GM18907 (cell line): ENCODE measurements at regions not wholly inside any gene's neighbourhood (a gene's known extent, or its start where the extent isn't known, plus 50 kb on each side); places are given as distances from the start of the nearest gene placed in this dataset.
A peak's percentile ranks its signal among the peaks of the same experiment; 100 is the strongest.
"Not testable (repeated sequence)": the region's sequence is repeated elsewhere in the genome, so short reads cannot be mapped to it uniquely, and the experiment has no call there.

Experiments used
- ATAC-seq: cut with Tn5 transposase; IDR thresholded peaks from one replicate; pipeline ENCODE4 v1.9.1; 2021; ENCODE audit warnings: mild to moderate bottlenecking, moderate library complexity; ENCODE audit not compliant: unreplicated experiment

DNA sequence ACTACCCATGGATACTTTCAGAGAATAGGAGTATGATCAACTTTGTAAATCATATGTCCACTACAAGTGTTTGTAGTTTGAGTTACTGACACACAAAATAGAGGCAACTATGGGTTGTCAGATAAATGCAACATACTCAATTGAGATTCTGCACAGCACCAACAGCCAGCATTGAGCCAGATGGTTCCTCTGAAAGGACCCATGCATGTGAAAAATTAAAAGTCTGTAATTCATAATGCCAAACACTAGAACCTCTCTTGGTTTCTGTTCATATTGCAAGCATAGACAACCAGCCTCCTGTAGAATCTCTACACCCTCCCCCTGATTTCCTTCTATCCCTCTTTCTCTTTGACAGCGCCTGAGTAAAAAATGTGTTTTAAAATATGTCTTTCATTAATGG lies 831.0 kb downstream of the C12orf50 start:
- ATAC-seq: no peak

DNA sequence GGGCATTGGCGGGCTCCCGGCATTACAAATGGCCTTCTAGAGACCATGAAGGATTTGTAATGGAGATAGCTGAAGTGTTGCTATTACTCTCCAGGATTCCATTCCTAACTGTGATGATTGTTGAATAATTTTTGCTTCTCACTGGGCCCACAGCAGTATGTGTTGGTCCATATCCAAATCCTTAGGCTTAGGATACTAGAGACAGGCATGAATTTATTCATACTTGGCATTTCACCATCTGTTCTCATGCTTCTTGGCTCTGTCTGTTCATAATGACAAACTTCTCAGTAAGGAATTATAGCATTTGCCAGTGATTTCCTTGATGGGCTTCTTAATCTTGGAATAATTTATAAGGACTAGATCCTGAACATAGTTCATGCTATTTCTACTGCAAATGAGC lies 832.9 kb downstream of the C12orf50 start:
- ATAC-seq: no peak

GRCh38 chr12:87194389-87194788 lies 834.8 kb downstream of the C12orf50 start:
- ATAC-seq: not testable (repeated sequence)

- ATAC-seq: no peak
These were observed 843.8 kb downstream of the C12orf50 start for GRCh38 chr12:87185367-87185766.

GRCh38 chr12:87182696-87183233 lies 846.4 kb downstream of the C12orf50 start:
- no peak for ATAC-seq

DNA sequence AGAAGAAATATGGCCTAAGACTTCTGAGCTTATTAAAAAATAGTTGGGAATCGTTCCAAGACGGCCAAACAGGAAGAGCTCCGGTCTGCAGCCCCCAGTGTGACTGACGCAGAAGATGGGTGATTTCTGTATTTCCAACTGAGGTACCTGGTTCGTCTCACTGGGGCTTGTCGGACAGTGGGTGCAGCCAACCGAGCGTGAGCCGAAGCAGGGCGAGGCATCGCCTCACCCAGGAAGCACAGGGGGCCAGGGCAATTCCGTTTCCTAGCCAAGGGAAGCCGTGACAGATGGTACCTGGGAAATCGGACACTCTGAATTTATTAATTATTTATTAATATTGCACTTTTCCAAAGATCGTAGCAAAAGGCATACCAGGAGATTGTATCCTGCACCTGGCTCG lies 857.8 kb downstream of the C12orf50 start:
- no peak for ATAC-seq

DNA sequence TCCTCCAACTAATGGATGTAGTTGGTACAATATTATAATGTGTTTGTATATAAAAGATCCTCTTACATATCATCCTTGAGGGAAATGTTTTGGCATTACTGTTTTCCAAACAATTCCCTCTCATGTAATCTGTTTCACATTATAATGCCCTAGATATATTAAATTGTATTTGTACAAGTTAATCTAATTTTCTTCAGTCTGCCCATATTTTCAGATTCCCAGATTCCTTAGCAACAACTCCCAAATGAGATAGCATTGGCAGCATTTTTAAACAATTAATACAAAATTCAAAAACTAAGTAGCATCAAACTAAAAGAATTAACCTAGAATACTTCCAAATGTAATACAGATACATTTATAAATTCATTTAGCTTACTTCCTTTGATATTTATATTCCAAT lies 860.2 kb downstream of the C12orf50 start:
- ATAC-seq: no peak

- no peak for ATAC-seq
These were observed 863.3 kb downstream of the C12orf50 start for GRCh38 chr12:87165733-87166375.

GRCh38 chr12:87163122-87163521 lies 866.1 kb downstream of the C12orf50 start:
- no peak for ATAC-seq

- no peak for ATAC-seq
These were observed 868.2 kb downstream of the C12orf50 start for GRCh38 chr12:87160848-87161601.

DNA sequence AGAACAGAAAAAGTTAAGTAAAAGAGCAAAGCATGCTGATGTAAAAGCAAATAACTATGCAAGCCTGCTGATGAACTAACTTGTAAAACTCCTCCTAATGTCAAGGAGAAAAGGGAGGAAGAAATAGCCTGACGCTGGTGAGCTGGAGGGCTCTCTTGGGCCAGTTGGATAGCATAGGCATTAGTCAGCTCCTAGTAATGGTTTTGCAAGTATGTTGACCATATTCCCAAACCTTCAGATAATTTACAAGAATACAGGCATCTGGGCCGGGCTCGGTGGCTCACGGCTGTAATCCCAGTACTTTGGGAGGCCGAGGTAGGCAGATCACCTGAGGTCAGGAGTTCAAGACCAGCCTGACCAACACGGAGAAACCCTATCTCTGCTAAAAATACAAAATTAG lies 871.4 kb downstream of the C12orf50 start:
- no peak for ATAC-seq

DNA sequence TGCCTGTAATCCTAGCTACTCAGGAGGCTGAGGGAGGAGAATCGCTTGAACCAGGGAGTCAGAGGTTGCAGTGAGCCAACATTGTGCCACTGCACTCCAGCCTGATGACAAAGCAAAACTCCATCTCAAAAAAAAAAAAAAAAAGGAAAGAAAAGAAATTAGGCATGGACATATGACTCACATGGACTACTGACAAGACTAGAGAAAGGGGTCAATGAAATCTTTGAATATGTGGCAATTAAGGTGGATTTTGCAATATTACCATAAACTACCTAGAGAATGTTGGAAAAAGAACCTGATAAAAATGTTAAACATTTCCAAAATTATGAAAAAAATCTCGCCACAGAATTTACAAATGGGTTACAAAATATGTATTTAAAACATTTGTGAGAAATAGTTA lies 873.6 kb downstream of the C12orf50 start:
- no peak for ATAC-seq

DNA sequence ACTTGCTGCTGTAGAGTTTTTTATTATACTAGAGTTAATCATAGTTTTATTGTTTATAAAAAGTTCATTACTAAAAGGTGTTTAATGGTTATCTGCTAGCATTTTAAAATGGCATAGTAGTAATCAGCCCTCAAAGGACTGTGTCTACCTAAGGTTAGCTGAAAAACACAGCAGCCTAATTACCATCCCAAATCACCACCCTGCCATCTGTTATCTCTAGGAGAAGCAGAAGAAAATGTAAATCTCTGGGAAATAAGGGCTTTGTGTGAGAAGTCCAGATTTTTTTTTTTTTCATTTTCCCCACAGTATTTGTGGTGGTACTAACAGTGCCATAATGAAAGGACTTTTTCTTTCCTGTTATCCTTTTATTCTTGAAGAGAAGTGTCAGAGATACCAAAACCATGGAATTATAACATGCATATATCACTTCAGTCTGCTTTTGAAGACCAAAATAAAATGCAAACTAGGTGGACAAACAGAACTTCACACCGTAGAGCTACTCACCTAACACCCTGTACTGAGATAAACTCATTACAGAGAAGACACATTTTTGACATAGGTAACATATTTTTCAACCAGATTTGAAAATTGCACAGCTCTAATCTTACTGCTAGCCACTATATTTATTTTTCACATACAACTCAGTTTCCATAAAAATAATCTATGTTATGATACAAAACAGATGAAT lies 876.2 kb downstream of the C12orf50 start:
- ATAC-seq: no peak

- no peak for ATAC-seq
These were observed 877.1 kb downstream of the C12orf50 start for GRCh38 chr12:87152075-87152474.

- ATAC-seq: peak; percentile 84
These were observed 878.1 kb downstream of the C12orf50 start for GRCh38 chr12:87150969-87151662.

- ATAC-seq: no peak
These were observed 886.2 kb upstream of the MGAT4C start for GRCh38 chr12:87142342-87142741.

GRCh38 chr12:87141091-87141490 lies 884.9 kb upstream of the MGAT4C start:
- ATAC-seq: no peak

DNA sequence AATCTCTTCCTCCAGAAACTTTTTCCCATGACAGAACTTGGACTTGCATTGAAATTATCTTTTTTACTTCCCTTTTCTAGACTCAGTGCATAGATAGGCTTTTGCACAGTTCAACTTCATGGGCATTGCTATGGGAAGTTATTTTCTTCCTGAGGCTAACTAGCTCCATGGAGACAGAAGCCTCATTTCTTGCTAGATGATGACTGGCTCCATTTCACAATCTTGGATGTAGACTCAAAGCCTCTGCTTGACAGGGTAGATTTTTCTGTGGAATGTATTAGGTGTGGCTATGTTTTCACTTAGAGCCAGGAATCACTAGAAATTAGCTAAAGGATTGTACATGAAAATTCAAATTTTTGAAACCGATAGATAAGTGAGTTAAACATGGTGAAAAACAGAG lies 884.1 kb upstream of the MGAT4C start:
- ATAC-seq: no peak

DNA sequence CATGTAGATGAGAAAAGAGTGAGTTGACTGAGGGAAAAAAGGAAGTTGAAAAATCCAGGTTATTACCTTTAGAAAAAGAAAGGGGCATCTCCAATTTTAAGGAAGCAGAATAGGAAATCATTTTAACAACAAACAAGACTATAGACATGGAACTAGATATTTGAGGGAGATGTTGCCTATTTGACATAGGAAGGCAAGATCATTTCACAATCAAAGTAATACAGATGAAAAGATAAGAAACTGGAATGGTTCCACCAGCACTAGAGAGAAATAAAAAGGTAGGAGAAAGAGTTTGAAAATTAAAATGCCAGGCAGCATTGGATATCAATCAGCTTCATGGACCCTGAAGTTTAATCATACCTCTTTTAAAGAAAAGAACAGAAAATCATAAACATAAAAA lies 881.0 kb upstream of the MGAT4C start:
- no peak for ATAC-seq

DNA sequence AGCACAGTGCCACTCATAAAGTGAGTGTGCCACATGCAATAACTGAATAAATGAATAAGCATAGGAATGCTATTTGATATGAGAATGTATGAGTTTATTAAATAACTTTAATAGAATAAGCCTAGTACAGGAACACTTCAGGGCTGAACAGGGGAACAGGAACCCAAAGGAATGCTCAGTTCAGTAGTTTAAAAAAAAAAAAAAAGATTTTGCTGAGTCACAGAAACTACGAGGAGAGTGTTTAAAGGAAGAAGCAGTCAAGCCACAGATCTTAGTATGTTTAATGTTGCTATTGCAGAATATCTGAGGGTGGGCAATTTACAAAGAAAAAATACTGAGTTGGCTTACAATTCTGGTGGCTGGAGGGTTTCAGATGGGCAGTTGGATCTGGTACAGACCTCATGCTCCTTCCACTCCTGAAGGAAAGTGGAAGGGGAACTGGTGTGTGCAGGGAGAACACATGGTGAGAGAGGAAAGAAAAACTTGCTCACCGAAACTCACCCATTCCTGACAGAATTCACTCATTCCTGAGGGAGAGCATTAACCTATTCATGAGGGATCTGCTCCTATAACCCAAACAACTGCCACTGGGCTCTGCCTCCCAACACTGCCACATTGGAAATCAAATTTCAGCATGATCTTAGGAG lies 880.3 kb upstream of the MGAT4C start:
- no peak for ATAC-seq

DNA sequence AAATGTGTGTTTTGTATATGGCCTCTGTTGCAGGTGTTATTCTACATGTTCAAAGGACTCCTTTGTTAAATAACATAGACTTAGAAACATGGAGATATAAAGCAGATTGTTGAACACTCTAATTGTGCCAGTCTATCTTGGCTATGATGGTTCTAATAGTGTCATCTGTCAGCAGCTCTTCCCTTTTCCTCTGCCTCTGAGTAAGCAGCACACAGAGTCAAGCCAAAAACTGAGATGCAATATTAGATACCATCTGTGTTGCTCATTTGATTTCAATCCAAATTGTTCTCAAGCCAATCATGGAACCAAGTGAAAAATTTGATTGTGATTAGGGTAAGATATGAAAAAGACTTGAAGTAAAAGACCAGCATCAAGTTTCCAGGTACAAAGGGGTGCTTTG lies 871.1 kb upstream of the MGAT4C start:
- no peak for ATAC-seq
